PC-3 (cell line): ENCODE measurements at regions not wholly inside any gene's neighbourhood (a gene's known extent, or its start where the extent isn't known, plus 50 kb on each side); places are given as distances from the start of the nearest gene placed in this dataset.

ENCODE experiments used
- CTCF ChIP-seq: fragments of 300-600 bp; sonication (generic); conservative IDR thresholded peaks from 2 replicates; pipeline ENCODE4 v1.5.1; 2017; ENCODE audit warnings: antibody characterized with exemption, low read depth, mild to moderate bottlenecking, low read length
- EZH2 ChIP-seq: fragments of 300-600 bp; sonication (generic); IDR thresholded peaks from one replicate; pipeline ENCODE4 v1.6.1; 2017; ENCODE audit warnings: antibody characterized with exemption, mild to moderate bottlenecking, low read length; ENCODE audit not compliant: unreplicated experiment
- EZH2phosphoT487 ChIP-seq: fragments of 300-600 bp; sonication (generic); IDR thresholded peaks from 2 replicates; pipeline ENCODE4 v1.6.1; 2018; ENCODE audit warnings: mild to moderate bottlenecking, antibody characterized with exemption, low read length, borderline replicate concordance

GRCh38 chr1:209356976-209357377 lies 226.5 kb upstream of the CAMK1G start:
- TF ChIP-seq CTCF (no peak), EZH2 (no peak), EZH2phosphoT487 (no peak)
